HepG2 (cell line): ENCODE measurements at regions not wholly inside any gene's neighbourhood (a gene's known extent, or its start where the extent isn't known, plus 50 kb on each side); places are given as distances from the start of the nearest gene placed in this dataset.

Experiments
- AFF4 ChIP-seq: sonication (generic); formaldehyde crosslinking; IDR thresholded peaks from 2 replicates; pipeline ENCODE4 v1.4.0; 2020; ENCODE audit warnings: missing genetic modification reagents
- NR2C2 ChIP-seq: sonication (generic); formaldehyde crosslinking; IDR thresholded peaks from 2 replicates; pipeline ENCODE4 v1.4.0; 2020; ENCODE audit warnings: missing genetic modification reagents, mild to moderate bottlenecking, moderate library complexity, borderline replicate concordance
- SP2 ChIP-seq: sonication (generic); formaldehyde crosslinking; IDR thresholded peaks from 2 replicates; pipeline ENCODE4 v1.5.1; 2020; ENCODE audit warnings: mild to moderate bottlenecking, missing genetic modification reagents
- ZBTB10 ChIP-seq: sonication (generic); formaldehyde crosslinking; IDR thresholded peaks from 2 replicates; pipeline ENCODE4 v1.4.0; 2020; ENCODE audit warnings: missing genetic modification reagents, borderline replicate concordance
- ZNF589 ChIP-seq: sonication (generic); formaldehyde crosslinking; conservative IDR thresholded peaks from 2 replicates; pipeline ENCODE4 v1.8.0; 2022; ENCODE audit warnings: mild to moderate bottlenecking, moderate library complexity, missing genetic modification reagents
- TF ChIP-seq, protein P1 (sequence below): sonication (generic); formaldehyde crosslinking; IDR thresholded peaks from 2 replicates; pipeline ENCODE4 v1.5.0; 2020; ENCODE audit warnings: missing genetic modification reagents

- TF ChIP-seq ZBTB10 (CRISPR knock-in tag), result no peak
- no peak for TF ChIP-seq ZNF589 (CRISPR knock-in tag)
- no peak for TF ChIP-seq AFF4
- TF ChIP-seq SP2 (CRISPR knock-in tag), result no peak
- no peak for TF ChIP-seq NR2C2 (CRISPR knock-in tag)
- TF ChIP-seq, protein P1, sequence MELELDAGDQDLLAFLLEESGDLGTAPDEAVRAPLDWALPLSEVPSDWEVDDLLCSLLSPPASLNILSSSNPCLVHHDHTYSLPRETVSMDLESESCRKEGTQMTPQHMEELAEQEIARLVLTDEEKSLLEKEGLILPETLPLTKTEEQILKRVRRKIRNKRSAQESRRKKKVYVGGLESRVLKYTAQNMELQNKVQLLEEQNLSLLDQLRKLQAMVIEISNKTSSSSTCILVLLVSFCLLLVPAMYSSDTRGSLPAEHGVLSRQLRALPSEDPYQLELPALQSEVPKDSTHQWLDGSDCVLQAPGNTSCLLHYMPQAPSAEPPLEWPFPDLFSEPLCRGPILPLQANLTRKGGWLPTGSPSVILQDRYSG (CRISPR knock-in tag), result no peak
- TF ChIP-seq, all 625 proteins: peak for 0
Observed at GRCh38 chr21:19899645-19900044, 1098.6 kb upstream of the NCAM2 start (continued).
